Pancreas (tissue), 10 donors: ENCODE measurements at regions not wholly inside any gene's neighbourhood (a gene's known extent, or its start where the extent isn't known, plus 50 kb on each side); places are given as distances from the start of the nearest gene placed in this dataset.

Source experiments
- ATAC-seq, 4 donors: fragments of 200-7000 bp; cut with Tn5 transposase; one replicate each; pipeline versions ENCODE4 v1.8.0 to v1.9.1; 2020; ENCODE audit warnings: mild to moderate bottlenecking in 4 of 4, moderate library complexity in 4 of 4
- DNase-seq, 6 donors: peaks; one replicate each; pipeline ENCODE4 v3.0.0-alpha.2; 2020
- FAIRE-seq: peaks from 2 replicates; lab custom pipeline; 2012; peaks lifted over from hg19 to GRCh38; lab: Jason Lieb, UNC
- H3K27ac ChIP-seq, 4 donors: fragments of 200-600 bp; sonication (generic); 1 replicate in 3 of 4; 2 replicates in 1 of 4; pipeline versions ENCODE4 v1.5.0 to v1.8.0; 2020
- H3K27me3 ChIP-seq, 4 donors: fragments of 200-600 bp; one replicate each; pipeline ENCODE4 v1.8.0; 2021
- H3K36me3 ChIP-seq, 3 donors: fragments of 200-600 bp; sonication (generic) in 1 of 3; one replicate each; pipeline versions ENCODE4 v1.5.0 to v1.8.0; 2020 to 2021
- H3K4me1 ChIP-seq, 3 donors: fragments of 200-600 bp; one replicate each; pipeline ENCODE4 v1.8.0; 2021
- H3K4me3 ChIP-seq, 4 donors: fragments of 200-600 bp; sonication (generic) in 2 of 4; one replicate each; pipeline versions ENCODE4 v1.5.0 to v1.8.0; 2020 to 2021
- H3K9me3 ChIP-seq, 4 donors: fragments of 200-600 bp; one replicate each; pipeline ENCODE4 v1.8.0; 2021
- WGBS, 2 donors: extraction: QIAGEN DNeasy Blood & Tissue Kit; methylation state at CpG; one replicate each; pipeline ENCODE4 v1.1.7; 2013; 5-methylcytosine and 5-hydroxymethylcytosine counted together
- intact Hi-C, 3 donors: fragments of 100-400 bp; cut with DNase I; formaldehyde crosslinking; loops; one replicate each; pipeline versions ENCODE4 v1.11.1 to v1.14.2; 2022
- TF ChIP-seq, protein P1 (sequence below), 4 donors: fragments of 200-600 bp; sonication (generic) in 3 of 4; IDR thresholded peaks; one replicate each; pipeline versions ENCODE4 v1.5.0 to v1.8.0; 2021; ENCODE audit warnings: antibody characterized with exemption in 4 of 4
- donor health status: healthy with polysubstance abuse.
- donor health status: DM: no; HTN: no; CAD: no; lungs with moderate emphysema.
- donor health status: DM: no; HTN: no; CAD: no.
- donor health status: control.
- donor health status: control.
- donor health status: Bipolar disorder and iron deficiency.
- donor health status: DM: yes; HTN: yes; CAD: no.
- donor health status: DM: no; HTN: no; CAD: no.
- donor health status: DM: no; HTN: no; CAD: no.
- donor health status: DM: yes; HTN: yes; CAD: no.

- TF ChIP-seq, protein P1, sequence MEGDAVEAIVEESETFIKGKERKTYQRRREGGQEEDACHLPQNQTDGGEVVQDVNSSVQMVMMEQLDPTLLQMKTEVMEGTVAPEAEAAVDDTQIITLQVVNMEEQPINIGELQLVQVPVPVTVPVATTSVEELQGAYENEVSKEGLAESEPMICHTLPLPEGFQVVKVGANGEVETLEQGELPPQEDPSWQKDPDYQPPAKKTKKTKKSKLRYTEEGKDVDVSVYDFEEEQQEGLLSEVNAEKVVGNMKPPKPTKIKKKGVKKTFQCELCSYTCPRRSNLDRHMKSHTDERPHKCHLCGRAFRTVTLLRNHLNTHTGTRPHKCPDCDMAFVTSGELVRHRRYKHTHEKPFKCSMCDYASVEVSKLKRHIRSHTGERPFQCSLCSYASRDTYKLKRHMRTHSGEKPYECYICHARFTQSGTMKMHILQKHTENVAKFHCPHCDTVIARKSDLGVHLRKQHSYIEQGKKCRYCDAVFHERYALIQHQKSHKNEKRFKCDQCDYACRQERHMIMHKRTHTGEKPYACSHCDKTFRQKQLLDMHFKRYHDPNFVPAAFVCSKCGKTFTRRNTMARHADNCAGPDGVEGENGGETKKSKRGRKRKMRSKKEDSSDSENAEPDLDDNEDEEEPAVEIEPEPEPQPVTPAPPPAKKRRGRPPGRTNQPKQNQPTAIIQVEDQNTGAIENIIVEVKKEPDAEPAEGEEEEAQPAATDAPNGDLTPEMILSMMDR (IDR thresholded peaks at IDR 0.05) = no peak
- H3K4me1 ChIP-seq = no peaks in the 10 kb centered on the region
- H3K27me3 ChIP-seq = peaks cover 0 to 5% (median 0%) of the 10 kb centered on the region in 4 donors
- no peak for ATAC-seq
- H3K36me3 ChIP-seq = no peaks in the 10 kb centered on the region
- no peak for DNase-seq
- H3K9me3 ChIP-seq = no peaks in the 10 kb centered on the region
- intact Hi-C loops = no loop called here
- H3K4me3 ChIP-seq = no peak overlapping the region
- no peak for FAIRE-seq
- no peak overlapping the region for H3K27ac ChIP-seq
- whole genome bisulfite sequencing, 2 donors = 69 to 74% methylated on average over 7 to 9 of the region's 9 CpGs
Measured at GRCh38 chr1:34639701-34640100, 115.1 kb upstream of the GJB5 start.

DNA sequence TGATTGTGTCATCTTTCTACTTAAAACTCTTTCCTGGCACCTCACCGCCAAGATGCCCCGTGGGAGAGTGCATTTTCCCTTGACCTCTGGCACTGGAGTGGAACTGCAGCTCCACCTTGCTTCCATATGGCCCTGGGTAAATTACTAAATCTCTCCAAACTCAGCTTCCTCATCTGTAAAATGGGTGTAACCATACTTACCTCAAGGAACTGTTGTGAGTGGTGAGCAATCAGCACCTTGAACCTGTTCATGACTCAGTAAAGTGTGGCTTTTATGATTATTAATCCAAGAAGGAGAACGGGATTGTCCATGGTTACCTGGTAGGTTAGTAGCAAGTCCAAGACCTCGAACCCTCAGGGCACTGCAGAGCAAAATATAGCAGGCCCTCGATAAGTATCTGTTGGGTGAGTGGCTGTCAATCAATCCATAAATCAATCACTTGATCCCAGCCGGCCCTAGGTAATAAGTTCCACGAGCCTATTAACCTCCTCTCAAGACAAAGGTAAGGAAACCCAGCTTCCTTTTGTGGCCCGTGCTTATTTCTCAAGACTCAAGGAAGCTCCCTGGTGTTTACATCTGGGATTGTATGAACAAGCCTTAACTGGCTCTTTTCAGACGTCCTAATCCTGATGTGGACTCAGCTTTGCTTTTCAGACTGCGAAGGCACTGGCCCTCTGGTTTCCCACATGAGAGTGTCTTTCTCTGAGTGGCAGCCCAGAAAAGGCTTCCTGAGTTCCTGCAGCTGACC is 114.0 kb upstream of the GJB5 start:
- intact Hi-C loops = no loop called here
- 49 to 62% methylated on average over 10 of the region's 10 CpGs for WGBS, 2 donors

DNA sequence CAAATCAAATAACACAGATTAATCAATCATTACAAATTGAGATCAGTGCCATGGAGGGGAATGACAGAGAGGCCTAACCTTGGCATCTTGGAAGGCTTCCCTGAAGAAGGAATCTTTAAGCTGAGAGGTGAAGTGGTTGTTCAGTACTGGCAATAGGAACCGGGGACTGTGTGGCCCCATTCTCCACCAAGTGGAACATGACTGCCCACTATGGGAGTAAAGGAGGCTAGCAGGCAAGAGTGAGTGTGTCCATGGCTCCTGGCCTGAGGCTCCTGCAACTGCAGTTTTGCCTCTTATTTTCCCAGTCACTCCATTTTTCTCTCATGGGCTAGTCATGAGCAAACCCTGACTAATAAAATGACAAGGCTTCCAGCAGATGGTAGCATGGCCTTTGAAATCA is 112.2 kb upstream of the GJB5 start:
- WGBS, 2 donors = 36 to 64% methylated on average over 1 of the region's 1 CpG
- H3K9me3 ChIP-seq = no peaks in the 10 kb centered on the region
- H3K36me3 ChIP-seq = no peaks in the 10 kb centered on the region
- TF ChIP-seq, protein P1 (IDR thresholded peaks at IDR 0.05) = no peak
- no peak overlapping the region for H3K27ac ChIP-seq
- no peak for ATAC-seq
- intact Hi-C loops = no loop called here
- no peak for FAIRE-seq
- no peak overlapping the region for H3K4me3 ChIP-seq
- no peaks in the 10 kb centered on the region for H3K4me1 ChIP-seq
- H3K27me3 ChIP-seq = peaks cover 0 to 4% (median 0%) of the 10 kb centered on the region in 4 donors
- DNase-seq = no peak

More for the DNA sequence above, 114.0 kb upstream of the GJB5 start:
- H3K4me3 ChIP-seq = no peak overlapping the region
- ATAC-seq (no peak), FAIRE-seq (no peak), DNase-seq (no peak)
- no peak overlapping the region for H3K27ac ChIP-seq
- no peaks in the 10 kb centered on the region for H3K4me1 ChIP-seq
- peaks cover 0 to 5% (median 0%) of the 10 kb centered on the region in 4 donors for H3K27me3 ChIP-seq
- H3K36me3 ChIP-seq = no peaks in the 10 kb centered on the region
- H3K9me3 ChIP-seq = no peaks in the 10 kb centered on the region
- TF ChIP-seq, protein P1 (IDR thresholded peaks at IDR 0.05) = no peak

- no peak for ATAC-seq
Measured at GRCh38 chr1:34645109-34645688, 109.6 kb upstream of the GJB5 start.

More at GRCh38 chr1:34645109-34645688, 109.6 kb upstream of the GJB5 start:
- DNase-seq = no peak
- FAIRE-seq = no peak
- Histone ChIP-seq H3K9me3 (no peaks in the 10 kb centered on the region), H3K4me1 (no peaks in the 10 kb centered on the region), H3K27ac (no peak overlapping the region), H3K4me3 (no peak overlapping the region), H3K36me3 (no peaks in the 10 kb centered on the region), H3K27me3 (peaks cover 0 to 11% (median 1%) of the 10 kb centered on the region in 4 donors)
- WGBS, 2 donors = 3 to 10% methylated on average over 7 of the region's 7 CpGs
- TF ChIP-seq, protein P1 (IDR thresholded peaks at IDR 0.05) = no peak
- intact Hi-C loops = no loop called here
